ENCODE measurements at regions not wholly inside any gene's neighbourhood (a gene's known extent, or its start where the extent isn't known, plus 50 kb on each side); places are given as distances from the start of the nearest gene placed in this dataset.

GRCh38 chr1:87451229-87451920, 122.7 kb downstream of the LMO4 start:
- Histone ChIP-seq H3K9me3 (ENCODE audit: control insufficient read depth, low read length) (no peaks in the 10 kb centered on the region), H3K27ac (ENCODE audit: low read depth in 1 of 2, low read length in 2 of 2) (no peak overlapping the region), H3K27me3 (ENCODE audit: control insufficient read depth in 1 of 2, insufficient read depth in 2 of 2, low read length in 1 of 2) (no peaks in the 10 kb centered on the region), H3K36me3 (ENCODE audit: control insufficient read depth in 1 of 2, insufficient read depth in 2 of 2, low read length in 1 of 2) (no peaks in the 10 kb centered on the region), H3K4me3 (ENCODE audit: low read length in 2 of 2) (no peak overlapping the region), H3K4me1 (ENCODE audit: control insufficient read depth in 1 of 2, insufficient read depth in 2 of 2, low read length in 2 of 2) (no peaks in the 10 kb centered on the region)
- 54 to 55% methylated on average over 5 of the region's 5 CpGs for WGBS, 2 donors
- ATAC-seq (ENCODE audit: low FRiP score) (peak; percentile 47), DNase-seq (no peak)
- intact Hi-C loops (cut with DNase I) = no loop called here

- H3K27ac ChIP-seq (ENCODE audit: low read depth in 1 of 2, low read length in 2 of 2) = no peak overlapping the region
- no peaks in the 10 kb centered on the region for H3K27me3 ChIP-seq (ENCODE audit: control insufficient read depth in 1 of 2, insufficient read depth in 2 of 2, low read length in 1 of 2)
- DNase-seq = no peak
- H3K4me1 ChIP-seq (ENCODE audit: control insufficient read depth in 1 of 2, insufficient read depth in 2 of 2, low read length in 2 of 2) = no peaks in the 10 kb centered on the region
- intact Hi-C loops (cut with DNase I) = no loop called here
- H3K36me3 ChIP-seq (ENCODE audit: control insufficient read depth in 1 of 2, insufficient read depth in 2 of 2, low read length in 1 of 2) = no peaks in the 10 kb centered on the region
- no peak for ATAC-seq (ENCODE audit: low FRiP score)
- H3K9me3 ChIP-seq (ENCODE audit: control insufficient read depth, low read length) = no peaks in the 10 kb centered on the region
- no peak overlapping the region for H3K4me3 ChIP-seq (ENCODE audit: low read length in 2 of 2)
Observed at GRCh38 chr1:87452648-87453047, 124.0 kb downstream of the LMO4 start.

- Histone ChIP-seq H3K27ac (ENCODE audit: low read depth in 1 of 2, low read length in 2 of 2) (no peak overlapping the region), H3K4me3 (ENCODE audit: low read length in 2 of 2) (no peak overlapping the region), H3K27me3 (ENCODE audit: control insufficient read depth in 1 of 2, insufficient read depth in 2 of 2, low read length in 1 of 2) (no peaks in the 10 kb centered on the region), H3K36me3 (ENCODE audit: control insufficient read depth in 1 of 2, insufficient read depth in 2 of 2, low read length in 1 of 2) (no peaks in the 10 kb centered on the region), H3K4me1 (ENCODE audit: control insufficient read depth in 1 of 2, insufficient read depth in 2 of 2, low read length in 2 of 2) (no peaks in the 10 kb centered on the region), H3K9me3 (ENCODE audit: control insufficient read depth, low read length) (no peaks in the 10 kb centered on the region)
- intact Hi-C loops (cut with DNase I) = no loop called here
- WGBS, 2 donors = 29 to 35% methylated on average over 1 of the region's 2 CpGs
- DNase-seq (no peak), ATAC-seq (ENCODE audit: low FRiP score) (no peak)
Observed at GRCh38 chr1:87457408-87457807, 128.7 kb downstream of the LMO4 start.

- Histone ChIP-seq H3K9me3 (ENCODE audit: control insufficient read depth, low read length) (no peaks in the 10 kb centered on the region), H3K27ac (ENCODE audit: low read depth in 1 of 2, low read length in 2 of 2) (no peak overlapping the region), H3K4me3 (ENCODE audit: low read length in 2 of 2) (no peak overlapping the region), H3K36me3 (ENCODE audit: control insufficient read depth in 1 of 2, insufficient read depth in 2 of 2, low read length in 1 of 2) (no peaks in the 10 kb centered on the region), H3K27me3 (ENCODE audit: control insufficient read depth in 1 of 2, insufficient read depth in 2 of 2, low read length in 1 of 2) (no peaks in the 10 kb centered on the region), H3K4me1 (ENCODE audit: control insufficient read depth in 1 of 2, insufficient read depth in 2 of 2, low read length in 2 of 2) (no peaks in the 10 kb centered on the region)
- DNase-seq (no peak), ATAC-seq (ENCODE audit: low FRiP score) (no peak)
- 93% methylated on average over 1 of the region's 1 CpG for WGBS, 2 donors
- intact Hi-C loops (cut with DNase I) = loop anchor here in 1 of 2 donors (10.0 kb wide), 1 partner anchor 462 kb away; no protein-coding TSS in a partner anchor
Observed at GRCh38 chr1:87462894-87463293, 134.2 kb downstream of the LMO4 start.

GRCh38 chr1:87464022-87464490, 135.4 kb downstream of the LMO4 start:
- ATAC-seq (ENCODE audit: low FRiP score) (no peak), DNase-seq (no peak)
- 27 to 29% methylated on average over 3 of the region's 3 CpGs for WGBS, 2 donors
- H3K9me3 ChIP-seq (ENCODE audit: control insufficient read depth, low read length) = no peaks in the 10 kb centered on the region
- H3K36me3 ChIP-seq (ENCODE audit: control insufficient read depth in 1 of 2, insufficient read depth in 2 of 2, low read length in 1 of 2) = no peaks in the 10 kb centered on the region
- H3K27me3 ChIP-seq (ENCODE audit: control insufficient read depth in 1 of 2, insufficient read depth in 2 of 2, low read length in 1 of 2) = no peaks in the 10 kb centered on the region
- intact Hi-C loops (cut with DNase I) = loop anchor here in 1 of 2 donors (10.0 kb wide), 1 partner anchor 461 kb away; no protein-coding TSS in a partner anchor
- H3K4me3 ChIP-seq (ENCODE audit: low read length in 2 of 2) = no peak overlapping the region
- H3K27ac ChIP-seq (ENCODE audit: low read depth in 1 of 2, low read length in 2 of 2) = no peak overlapping the region
- no peaks in the 10 kb centered on the region for H3K4me1 ChIP-seq (ENCODE audit: control insufficient read depth in 1 of 2, insufficient read depth in 2 of 2, low read length in 2 of 2)

- ATAC-seq (ENCODE audit: low FRiP score) (no peak), DNase-seq (no peak)
- H3K36me3 ChIP-seq (ENCODE audit: control insufficient read depth in 1 of 2, insufficient read depth in 2 of 2, low read length in 1 of 2) = no peaks in the 10 kb centered on the region
- no peak overlapping the region for H3K27ac ChIP-seq (ENCODE audit: low read depth in 1 of 2, low read length in 2 of 2)
- H3K4me1 ChIP-seq (ENCODE audit: control insufficient read depth in 1 of 2, insufficient read depth in 2 of 2, low read length in 2 of 2) = no peaks in the 10 kb centered on the region
- no peak overlapping the region for H3K4me3 ChIP-seq (ENCODE audit: low read length in 2 of 2)
- intact Hi-C loops (cut with DNase I) = loop anchor here in 1 of 2 donors (10.0 kb wide), 1 partner anchor 458 kb away; no protein-coding TSS in a partner anchor
- WGBS, 2 donors = 80 to 88% methylated on average over 7 of the region's 7 CpGs
- H3K27me3 ChIP-seq (ENCODE audit: control insufficient read depth in 1 of 2, insufficient read depth in 2 of 2, low read length in 1 of 2) = no peaks in the 10 kb centered on the region
- H3K9me3 ChIP-seq (ENCODE audit: control insufficient read depth, low read length) = no peaks in the 10 kb centered on the region
Observed at GRCh38 chr1:87466621-87467020, 137.9 kb downstream of the LMO4 start.

GRCh38 chr1:87472716-87473115, 144.0 kb downstream of the LMO4 start:
- no peak for DNase-seq
- Histone ChIP-seq H3K9me3 (ENCODE audit: control insufficient read depth, low read length) (no peaks in the 10 kb centered on the region), H3K27me3 (ENCODE audit: control insufficient read depth in 1 of 2, insufficient read depth in 2 of 2, low read length in 1 of 2) (peaks cover 0 to 2% of the 10 kb centered on the region in 2 donors), H3K4me1 (ENCODE audit: control insufficient read depth in 1 of 2, insufficient read depth in 2 of 2, low read length in 2 of 2) (no peaks in the 10 kb centered on the region), H3K27ac (ENCODE audit: low read depth in 1 of 2, low read length in 2 of 2) (no peak overlapping the region), H3K36me3 (ENCODE audit: control insufficient read depth in 1 of 2, insufficient read depth in 2 of 2, low read length in 1 of 2) (no peaks in the 10 kb centered on the region), H3K4me3 (ENCODE audit: low read length in 2 of 2) (no peak overlapping the region)
- intact Hi-C loops (cut with DNase I) = no loop called here
- ATAC-seq (ENCODE audit: low FRiP score) = no peak
- 95 to 96% methylated on average over 4 of the region's 4 CpGs for WGBS, 2 donors

GRCh38 chr1:87473203-87473661, 144.6 kb downstream of the LMO4 start:
- Histone ChIP-seq H3K27ac (ENCODE audit: low read depth in 1 of 2, low read length in 2 of 2) (no peak overlapping the region), H3K36me3 (ENCODE audit: control insufficient read depth in 1 of 2, insufficient read depth in 2 of 2, low read length in 1 of 2) (no peaks in the 10 kb centered on the region), H3K9me3 (ENCODE audit: control insufficient read depth, low read length) (no peaks in the 10 kb centered on the region), H3K27me3 (ENCODE audit: control insufficient read depth in 1 of 2, insufficient read depth in 2 of 2, low read length in 1 of 2) (peaks cover 0 to 2% of the 10 kb centered on the region in 2 donors), H3K4me3 (ENCODE audit: low read length in 2 of 2) (no peak overlapping the region), H3K4me1 (ENCODE audit: control insufficient read depth in 1 of 2, insufficient read depth in 2 of 2, low read length in 2 of 2) (no peaks in the 10 kb centered on the region)
- intact Hi-C loops (cut with DNase I) = no loop called here
- ATAC-seq (ENCODE audit: low FRiP score) (no peak), DNase-seq (no peak)
- 94 to 96% methylated on average over 2 of the region's 2 CpGs for WGBS, 2 donors

- no peaks in the 10 kb centered on the region for H3K9me3 ChIP-seq (ENCODE audit: control insufficient read depth, low read length)
- H3K4me3 ChIP-seq (ENCODE audit: low read length in 2 of 2) = no peak overlapping the region
- ATAC-seq (ENCODE audit: low FRiP score) = no peak
- H3K27ac ChIP-seq (ENCODE audit: low read depth in 1 of 2, low read length in 2 of 2) = no peak overlapping the region
- peaks cover 0 to 2% of the 10 kb centered on the region in 2 donors for H3K27me3 ChIP-seq (ENCODE audit: control insufficient read depth in 1 of 2, insufficient read depth in 2 of 2, low read length in 1 of 2)
- H3K4me1 ChIP-seq (ENCODE audit: control insufficient read depth in 1 of 2, insufficient read depth in 2 of 2, low read length in 2 of 2) = no peaks in the 10 kb centered on the region
- 74 to 78% methylated on average over 5 of the region's 5 CpGs for WGBS, 2 donors
- DNase-seq = no peak
- intact Hi-C loops (cut with DNase I) = no loop called here
- no peaks in the 10 kb centered on the region for H3K36me3 ChIP-seq (ENCODE audit: control insufficient read depth in 1 of 2, insufficient read depth in 2 of 2, low read length in 1 of 2)
Observed at GRCh38 chr1:87474098-87474497, 145.4 kb downstream of the LMO4 start.

Data from aorta (tissue), 5 donors.